Ishikawa (cell line): ENCODE measurements at regions not wholly inside any gene's neighbourhood (a gene's known extent, or its start where the extent isn't known, plus 50 kb on each side); places are given as distances from the start of the nearest gene placed in this dataset.

Experiments
- EGR1 ChIP-seq: IDR thresholded peaks from 2 replicates; pipeline ENCODE4 v1.6.1; 2012
- EP300 ChIP-seq: IDR thresholded peaks from 2 replicates; pipeline ENCODE4 v1.6.1; 2012; ENCODE audit warnings: borderline replicate concordance
- MAX ChIP-seq: IDR thresholded peaks from 2 replicates; pipeline ENCODE4 v1.6.1; 2012
- NFIC ChIP-seq: IDR thresholded peaks from 2 replicates; pipeline ENCODE4 v1.6.1; 2012
- USF1 ChIP-seq: IDR thresholded peaks from 2 replicates; pipeline ENCODE4 v1.6.1; 2012
- YY1 ChIP-seq: IDR thresholded peaks from 2 replicates; pipeline ENCODE4 v1.6.1; 2012; ENCODE audit warnings: low read depth
- ZBTB7A ChIP-seq: IDR thresholded peaks from 2 replicates; pipeline ENCODE4 v1.6.1; 2012; ENCODE audit warnings: low read depth

GRCh38 chr2:190785334-190785733 lies 95.3 kb upstream of the GLS start:
- TF ChIP-seq EP300: no peak
- TF ChIP-seq USF1: no peak
- no peak for TF ChIP-seq MAX
- TF ChIP-seq YY1: no peak
- no peak for TF ChIP-seq EGR1
- no peak for TF ChIP-seq ZBTB7A
- TF ChIP-seq NFIC: no peak
